ENCODE measurements at regions not wholly inside any gene's neighbourhood (a gene's known extent, or its start where the extent isn't known, plus 50 kb on each side); places are given as distances from the start of the nearest gene placed in this dataset.

- TF ChIP-seq CTCF (IDR thresholded peaks at IDR 0.05) (no peak), POLR2A (IDR thresholded peaks at IDR 0.05) (no peak)
Observed at GRCh38 chr22:36085476-36086169, 57.0 kb upstream of the RBFOX2 start.
